Epithelial cell of esophagus (primary cell): ENCODE measurements at regions not wholly inside any gene's neighbourhood (a gene's known extent, or its start where the extent isn't known, plus 50 kb on each side); places are given as distances from the start of the nearest gene placed in this dataset.

Experiments used
- DNase-seq: peaks from one replicate; pipeline ENCODE4 v3.0.0; 2010; ENCODE audit warnings: low read depth
- H3K4me3 ChIP-seq: 2 replicates; pipeline ENCODE4 v1.5.1; 2011; ENCODE audit warnings: mild to moderate bottlenecking, low read length, control low read depth
- TF ChIP-seq, protein P1 (sequence below): IDR thresholded peaks from 2 replicates; pipeline ENCODE4 v1.5.1; 2011; ENCODE audit warnings: low read depth, mild to moderate bottlenecking, low read length, control low read depth, inconsistent platforms; ENCODE audit not compliant: insufficient read depth; ENCODE audit errors: missing control alignments

DNA sequence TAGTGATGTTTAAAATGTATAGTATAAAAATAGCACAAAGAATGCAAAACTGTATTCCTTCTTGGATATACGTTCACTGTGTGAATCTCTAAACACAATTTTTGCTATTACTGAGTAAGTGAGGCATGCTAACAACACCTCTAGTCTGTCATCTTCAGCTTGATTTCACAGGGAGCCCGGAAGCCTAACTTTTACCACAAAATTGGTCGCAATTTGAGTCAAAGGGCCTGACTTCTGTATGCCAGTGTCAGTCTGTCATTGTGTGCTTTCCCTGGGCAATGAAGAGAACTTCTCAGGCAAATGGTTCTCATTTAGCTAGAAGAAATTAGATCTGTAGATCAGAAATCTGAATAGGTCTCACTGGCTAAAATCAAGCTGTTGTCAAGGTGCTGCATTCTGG is 1059.5 kb downstream of the FAM181B start:
- DNase-seq = no peak
- TF ChIP-seq, protein P1, sequence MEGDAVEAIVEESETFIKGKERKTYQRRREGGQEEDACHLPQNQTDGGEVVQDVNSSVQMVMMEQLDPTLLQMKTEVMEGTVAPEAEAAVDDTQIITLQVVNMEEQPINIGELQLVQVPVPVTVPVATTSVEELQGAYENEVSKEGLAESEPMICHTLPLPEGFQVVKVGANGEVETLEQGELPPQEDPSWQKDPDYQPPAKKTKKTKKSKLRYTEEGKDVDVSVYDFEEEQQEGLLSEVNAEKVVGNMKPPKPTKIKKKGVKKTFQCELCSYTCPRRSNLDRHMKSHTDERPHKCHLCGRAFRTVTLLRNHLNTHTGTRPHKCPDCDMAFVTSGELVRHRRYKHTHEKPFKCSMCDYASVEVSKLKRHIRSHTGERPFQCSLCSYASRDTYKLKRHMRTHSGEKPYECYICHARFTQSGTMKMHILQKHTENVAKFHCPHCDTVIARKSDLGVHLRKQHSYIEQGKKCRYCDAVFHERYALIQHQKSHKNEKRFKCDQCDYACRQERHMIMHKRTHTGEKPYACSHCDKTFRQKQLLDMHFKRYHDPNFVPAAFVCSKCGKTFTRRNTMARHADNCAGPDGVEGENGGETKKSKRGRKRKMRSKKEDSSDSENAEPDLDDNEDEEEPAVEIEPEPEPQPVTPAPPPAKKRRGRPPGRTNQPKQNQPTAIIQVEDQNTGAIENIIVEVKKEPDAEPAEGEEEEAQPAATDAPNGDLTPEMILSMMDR = no peak
- H3K4me3 ChIP-seq = no peak overlapping the region

- H3K4me3 ChIP-seq = no peak overlapping the region
- DNase-seq = peak; percentile 45
- TF ChIP-seq, protein P1 = no peak
Observed at GRCh38 chr11:81673001-81673400, 1060.7 kb downstream of the FAM181B start.

DNA sequence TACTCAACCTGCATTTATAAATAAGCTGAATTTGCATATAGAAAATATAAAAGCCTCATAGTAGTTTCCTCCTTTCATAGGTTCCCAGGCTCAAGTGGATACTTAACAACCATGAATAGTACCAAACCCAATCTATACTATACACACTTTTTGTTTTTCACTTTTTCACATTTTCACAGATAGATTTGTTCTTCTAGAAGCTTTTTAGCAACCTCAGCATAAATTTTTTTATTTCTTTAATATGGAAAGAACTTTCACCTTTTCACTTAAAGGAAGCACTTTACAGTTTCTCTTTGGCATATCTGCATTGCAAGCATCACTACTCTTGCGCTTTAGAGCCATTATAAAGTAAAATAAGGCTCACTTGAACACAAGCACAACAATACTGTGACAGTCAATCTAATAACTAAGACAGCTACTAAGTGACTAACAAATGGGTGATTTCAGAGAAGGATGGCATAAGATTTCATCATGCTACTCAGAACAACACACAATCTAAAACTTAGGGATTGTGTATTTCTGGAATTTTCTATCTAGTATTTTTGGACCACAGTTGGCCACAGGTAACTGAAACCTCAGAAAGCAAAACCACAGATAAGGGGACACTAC is 1063.6 kb downstream of the FAM181B start:
- DNase-seq = no peak
- TF ChIP-seq, protein P1 = no peak
- H3K4me3 ChIP-seq = no peak overlapping the region

DNA sequence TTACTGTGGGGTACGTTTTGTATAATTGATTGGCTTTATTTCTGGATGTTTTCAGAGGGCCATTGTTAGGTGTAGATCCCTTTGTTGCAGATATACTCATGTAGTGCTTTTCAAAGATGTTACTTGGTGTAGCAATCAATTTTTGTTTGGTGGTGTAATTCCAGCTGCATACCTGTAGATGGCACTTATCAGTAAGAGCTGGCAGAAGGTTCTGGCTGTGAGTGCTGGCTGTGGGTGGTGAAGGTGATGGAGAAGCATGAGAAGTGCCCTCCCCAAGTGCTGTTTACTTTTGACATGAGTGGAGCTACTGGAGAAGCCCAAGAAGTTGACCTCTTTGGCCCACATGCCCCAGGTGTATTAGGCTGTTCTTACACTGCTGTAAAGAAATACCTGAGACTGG is 1074.9 kb downstream of the FAM181B start:
- peak; percentile 62 for DNase-seq
- TF ChIP-seq, protein P1 = peak; percentile 59
- no peak overlapping the region for H3K4me3 ChIP-seq

GRCh38 chr11:81655351-81655750 is 1078.3 kb downstream of the FAM181B start:
- no peak overlapping the region for H3K4me3 ChIP-seq
- DNase-seq = no peak
- TF ChIP-seq, protein P1 = no peak

DNA sequence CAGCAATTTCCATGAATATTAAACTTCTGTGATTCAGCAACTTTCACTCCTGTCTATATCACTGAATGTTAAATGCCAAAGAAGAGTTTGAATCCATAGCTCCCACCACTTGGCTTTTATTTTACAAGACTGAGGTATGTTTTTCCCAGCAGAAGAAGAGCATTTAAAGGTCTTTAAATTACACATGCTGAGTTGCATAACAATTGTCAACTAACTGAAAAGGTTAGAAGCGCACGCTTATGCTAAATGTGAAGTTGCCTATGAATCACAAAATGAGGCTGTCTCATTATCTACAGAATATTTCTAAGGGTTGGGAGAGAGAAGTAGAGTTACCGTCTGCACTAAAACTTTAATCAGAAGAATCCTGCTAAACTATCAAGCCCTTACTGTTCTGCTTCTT is 1086.3 kb downstream of the FAM181B start:
- no peak for DNase-seq
- H3K4me3 ChIP-seq = no peak overlapping the region
- TF ChIP-seq, protein P1 = no peak

GRCh38 chr11:81644239-81644840 is 1089.3 kb downstream of the FAM181B start:
- DNase-seq = peak; percentile 53
- TF ChIP-seq, protein P1 = peak; percentile 71
- H3K4me3 ChIP-seq = no peak overlapping the region
